ENCODE measurements at regions not wholly inside any gene's neighbourhood (a gene's known extent, or its start where the extent isn't known, plus 50 kb on each side); places are given as distances from the start of the nearest gene placed in this dataset.

- no peak for ATAC-seq (ENCODE audit: low read depth)
Measured at GRCh38 chr3:34995796-34996430, 643.4 kb upstream of the ARPP21 start.

DNA sequence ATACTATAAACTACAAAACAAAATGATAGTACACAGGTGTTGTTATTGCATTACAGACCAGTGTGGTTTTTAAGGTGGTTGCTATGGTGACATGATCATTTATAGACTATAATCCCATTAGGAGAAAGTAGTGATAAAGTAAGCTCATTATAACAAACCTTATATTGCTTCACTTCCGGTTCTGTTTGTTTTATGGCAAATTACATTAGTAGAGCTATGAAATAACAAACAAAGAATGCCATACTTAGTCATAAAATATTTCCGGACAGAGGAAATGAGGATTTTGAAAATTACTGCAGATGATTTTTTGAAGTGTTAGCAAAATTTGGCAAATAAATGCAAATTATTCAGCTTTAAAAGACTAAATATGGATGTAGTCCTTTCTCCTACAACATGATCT lies 640.4 kb upstream of the ARPP21 start:
- no peak overlapping the region for H2AFZ ChIP-seq (ENCODE audit: insufficient read depth, low read depth, low read length, poor library complexity, severe bottlenecking)
- no peaks in the 10 kb centered on the region for H3K36me3 ChIP-seq (replicated peaks in 1 of 2; ENCODE audit: control extremely low read depth in 1 of 2, control insufficient read depth in 1 of 2, extremely low read depth in 1 of 2, insufficient read depth in 2 of 2, low read length in 1 of 2)
- H3K27me3 ChIP-seq (replicated peaks in 1 of 4; ENCODE audit: control extremely low read depth in 1 of 4, control insufficient read depth in 3 of 4, insufficient read depth in 4 of 4, low read length in 3 of 4), result no peaks in the 10 kb centered on the region
- H4K20me1 ChIP-seq (ENCODE audit: control insufficient read depth, insufficient read depth, low read length, poor library complexity, severe bottlenecking), result no peaks in the 10 kb centered on the region
- ATAC-seq (ENCODE audit: low read depth) (no peak), DNase-seq (no peak)
- POLR2A ChIA-PET, result no interaction called here
- H3K9me3 ChIP-seq (ENCODE audit: control extremely low read depth in 1 of 3, control insufficient read depth in 2 of 3, insufficient read depth in 1 of 3, low read length in 2 of 3), result no peaks in the 10 kb centered on the region
- Mint-ChIP-seq H3K4me1 (no peaks in the 10 kb centered on the region), H3K9me3 (ENCODE audit: insufficient read depth) (no peaks in the 10 kb centered on the region), H3K27me3 (no peaks in the 10 kb centered on the region), H3K4me3 (no peak overlapping the region), H3K27ac (no peak overlapping the region)
- H3K4me1 ChIP-seq (ENCODE audit: control insufficient read depth in 2 of 2, insufficient read depth in 2 of 2, low read length in 2 of 2), result no peaks in the 10 kb centered on the region
- no peak overlapping the region for H3K4me2 ChIP-seq (replicated peaks; ENCODE audit: low read depth, low read length, poor library complexity, severe bottlenecking)
- H3K4me3 ChIP-seq (ENCODE audit: control extremely low read depth in 1 of 5, extremely low read depth in 1 of 5, insufficient read depth in 1 of 5, low read depth in 2 of 5, low read length in 4 of 5), result no peak overlapping the region
- no peaks in the 10 kb centered on the region for H3K79me2 ChIP-seq (ENCODE audit: control insufficient read depth, insufficient read depth, low read length)
- no CpG with 5 or more reads among the region's 2 CpGs for WGBS (ENCODE audit: insufficient coverage)
- intact Hi-C loops (cut with micrococcal nuclease), result no loop called here
- CTCF ChIA-PET, result no interaction called here
- H3K9ac ChIP-seq (ENCODE audit: low read length), result no peak overlapping the region
- TF ChIP-seq EZH2 (IDR thresholded peaks at IDR 0.05; ENCODE audit: borderline replicate concordance, insufficient read depth, low read depth, low read length, poor library complexity, severe bottlenecking), result no peak
- TF ChIP-seq, protein P1, sequence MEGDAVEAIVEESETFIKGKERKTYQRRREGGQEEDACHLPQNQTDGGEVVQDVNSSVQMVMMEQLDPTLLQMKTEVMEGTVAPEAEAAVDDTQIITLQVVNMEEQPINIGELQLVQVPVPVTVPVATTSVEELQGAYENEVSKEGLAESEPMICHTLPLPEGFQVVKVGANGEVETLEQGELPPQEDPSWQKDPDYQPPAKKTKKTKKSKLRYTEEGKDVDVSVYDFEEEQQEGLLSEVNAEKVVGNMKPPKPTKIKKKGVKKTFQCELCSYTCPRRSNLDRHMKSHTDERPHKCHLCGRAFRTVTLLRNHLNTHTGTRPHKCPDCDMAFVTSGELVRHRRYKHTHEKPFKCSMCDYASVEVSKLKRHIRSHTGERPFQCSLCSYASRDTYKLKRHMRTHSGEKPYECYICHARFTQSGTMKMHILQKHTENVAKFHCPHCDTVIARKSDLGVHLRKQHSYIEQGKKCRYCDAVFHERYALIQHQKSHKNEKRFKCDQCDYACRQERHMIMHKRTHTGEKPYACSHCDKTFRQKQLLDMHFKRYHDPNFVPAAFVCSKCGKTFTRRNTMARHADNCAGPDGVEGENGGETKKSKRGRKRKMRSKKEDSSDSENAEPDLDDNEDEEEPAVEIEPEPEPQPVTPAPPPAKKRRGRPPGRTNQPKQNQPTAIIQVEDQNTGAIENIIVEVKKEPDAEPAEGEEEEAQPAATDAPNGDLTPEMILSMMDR (IDR thresholded peaks at IDR 0.05), result no peak
- no peak overlapping the region for H3K27ac ChIP-seq (ENCODE audit: low read length in 2 of 2)

More at GRCh38 chr3:34995796-34996430, 643.4 kb upstream of the ARPP21 start:
- no peak for DNase-seq
- H3K27ac ChIP-seq (ENCODE audit: low read length in 2 of 2), result no peak overlapping the region
- POLR2A ChIA-PET, result no interaction called here
- H3K27me3 Mint-ChIP-seq, result no peaks in the 10 kb centered on the region
- no peaks in the 10 kb centered on the region for H3K9me3 Mint-ChIP-seq (ENCODE audit: insufficient read depth)
- no peak overlapping the region for H3K4me2 ChIP-seq (replicated peaks; ENCODE audit: low read depth, low read length, poor library complexity, severe bottlenecking)
- CTCF ChIA-PET, result no interaction called here
- no peaks in the 10 kb centered on the region for H3K79me2 ChIP-seq (ENCODE audit: control insufficient read depth, insufficient read depth, low read length)
- H3K4me3 Mint-ChIP-seq, result no peak overlapping the region
- H3K9me3 ChIP-seq (ENCODE audit: control extremely low read depth in 1 of 3, control insufficient read depth in 2 of 3, insufficient read depth in 1 of 3, low read length in 2 of 3), result no peaks in the 10 kb centered on the region
- TF ChIP-seq, protein P1 (IDR thresholded peaks at IDR 0.05), result no peak
- TF ChIP-seq EZH2 (IDR thresholded peaks at IDR 0.05; ENCODE audit: borderline replicate concordance, insufficient read depth, low read depth, low read length, poor library complexity, severe bottlenecking), result no peak
- no peak overlapping the region for H3K4me3 ChIP-seq (ENCODE audit: control extremely low read depth in 1 of 5, extremely low read depth in 1 of 5, insufficient read depth in 1 of 5, low read depth in 2 of 5, low read length in 4 of 5)
- H3K27me3 ChIP-seq (replicated peaks in 1 of 4; ENCODE audit: control extremely low read depth in 1 of 4, control insufficient read depth in 3 of 4, insufficient read depth in 4 of 4, low read length in 3 of 4), result no peaks in the 10 kb centered on the region
- no CpG with 5 or more reads among the region's 2 CpGs for WGBS (ENCODE audit: insufficient coverage)
- H3K27ac Mint-ChIP-seq, result no peak overlapping the region
- no peaks in the 10 kb centered on the region for H3K36me3 ChIP-seq (replicated peaks in 1 of 2; ENCODE audit: control extremely low read depth in 1 of 2, control insufficient read depth in 1 of 2, extremely low read depth in 1 of 2, insufficient read depth in 2 of 2, low read length in 1 of 2)
- intact Hi-C loops (cut with micrococcal nuclease), result no loop called here
- no peaks in the 10 kb centered on the region for H3K4me1 Mint-ChIP-seq
- no peak overlapping the region for H2AFZ ChIP-seq (ENCODE audit: insufficient read depth, low read depth, low read length, poor library complexity, severe bottlenecking)
- no peak overlapping the region for H3K9ac ChIP-seq (ENCODE audit: low read length)
- H4K20me1 ChIP-seq (ENCODE audit: control insufficient read depth, insufficient read depth, low read length, poor library complexity, severe bottlenecking), result no peaks in the 10 kb centered on the region
- no peaks in the 10 kb centered on the region for H3K4me1 ChIP-seq (ENCODE audit: control insufficient read depth in 2 of 2, insufficient read depth in 2 of 2, low read length in 2 of 2)
